Subcutaneous abdominal adipose tissue (tissue), 5 donors: ENCODE measurements at regions not wholly inside any gene's neighbourhood (a gene's known extent, or its start where the extent isn't known, plus 50 kb on each side); places are given as distances from the start of the nearest gene placed in this dataset.

Experiments
- H3K27ac ChIP-seq: one replicate; pipeline ENCODE4 v1.7.0; 2013; ENCODE audit warnings: low read depth, mild to moderate bottlenecking, inconsistent platforms, low read length, moderate library complexity
- H3K27me3 ChIP-seq, 5 donors: one replicate each; pipeline ENCODE4 v1.7.0; 2013; ENCODE audit warnings: low read length in 5 of 5, inconsistent platforms in 1 of 5; ENCODE audit not compliant: control insufficient read depth in 5 of 5, insufficient read depth in 4 of 5
- H3K36me3 ChIP-seq, 5 donors: one replicate each; pipeline ENCODE4 v1.7.0; 2013; ENCODE audit warnings: low read length in 5 of 5; ENCODE audit not compliant: control insufficient read depth in 5 of 5, insufficient read depth in 5 of 5
- H3K4me1 ChIP-seq, 5 donors: one replicate each; pipeline ENCODE4 v1.7.0; 2013; ENCODE audit warnings: low read length in 5 of 5, mild to moderate bottlenecking in 3 of 5, moderate library complexity in 1 of 5; ENCODE audit not compliant: control insufficient read depth in 5 of 5, insufficient read depth in 5 of 5
- H3K4me3 ChIP-seq, 5 donors: one replicate each; pipeline ENCODE4 v1.7.0; 2013; ENCODE audit warnings: low read length in 5 of 5, low read depth in 1 of 5
- H3K9ac ChIP-seq, 5 donors: one replicate each; pipeline ENCODE4 v1.7.0; 2013; ENCODE audit warnings: low read length in 5 of 5, mild to moderate bottlenecking in 4 of 5, moderate library complexity in 3 of 5
- H3K9me3 ChIP-seq, 5 donors: one replicate each; pipeline ENCODE4 v1.7.0; 2013; ENCODE audit warnings: low read length in 5 of 5; ENCODE audit not compliant: control insufficient read depth in 5 of 5
- donor health status: healthy.
- donor health status: healthy.
- donor health status: healthy.
- donor health status: healthy.
- donor health status: healthy.

DNA sequence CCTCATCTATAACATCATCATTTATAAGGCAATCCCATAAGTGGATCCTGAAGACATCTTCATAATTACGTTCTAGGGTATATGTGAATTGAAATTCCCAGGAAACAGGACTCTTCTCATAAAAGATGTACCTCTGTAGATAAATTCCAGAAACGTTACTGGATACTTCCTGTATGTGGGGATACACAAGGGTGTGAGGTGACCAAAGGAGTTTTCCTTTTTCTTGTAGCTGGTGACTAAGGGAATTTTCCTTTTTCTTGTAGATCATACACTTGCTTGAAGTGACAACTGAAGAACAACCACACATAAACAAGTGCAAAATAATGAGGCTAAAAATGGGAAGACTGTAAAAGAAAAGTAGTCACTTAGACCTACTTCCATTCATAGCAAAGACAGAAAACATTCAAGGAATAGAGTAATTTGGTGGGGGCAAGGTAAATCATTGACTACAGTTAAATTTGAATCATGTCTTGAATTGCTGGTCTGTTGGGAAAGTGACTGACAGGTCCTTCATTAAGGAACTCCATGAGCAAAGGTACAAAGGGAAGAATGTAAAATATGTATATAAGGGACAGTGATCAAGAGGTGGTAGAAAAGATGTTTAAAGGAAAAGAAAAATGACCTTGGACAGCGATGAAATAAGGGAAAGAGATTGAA, 53.2 kb upstream of the UBE2E3 start:
- no peak overlapping the region for H3K9ac ChIP-seq

GRCh38 chr2:180925700-180926099, 54.7 kb upstream of the UBE2E3 start:
- no peaks in the 10 kb centered on the region for H3K9me3 ChIP-seq
- no peaks in the 10 kb centered on the region for H3K36me3 ChIP-seq
- no peak overlapping the region for H3K4me3 ChIP-seq
- no peak overlapping the region for H3K27ac ChIP-seq
- H3K9ac ChIP-seq: no peak overlapping the region
- no peaks in the 10 kb centered on the region for H3K27me3 ChIP-seq
- H3K4me1 ChIP-seq: no peaks in the 10 kb centered on the region

More for the DNA sequence above, 53.2 kb upstream of the UBE2E3 start:
- Histone ChIP-seq H3K4me1 (no peaks in the 10 kb centered on the region), H3K4me3 (no peak overlapping the region), H3K27ac (no peak overlapping the region), H3K27me3 (no peaks in the 10 kb centered on the region), H3K36me3 (no peaks in the 10 kb centered on the region), H3K9me3 (no peaks in the 10 kb centered on the region)

DNA sequence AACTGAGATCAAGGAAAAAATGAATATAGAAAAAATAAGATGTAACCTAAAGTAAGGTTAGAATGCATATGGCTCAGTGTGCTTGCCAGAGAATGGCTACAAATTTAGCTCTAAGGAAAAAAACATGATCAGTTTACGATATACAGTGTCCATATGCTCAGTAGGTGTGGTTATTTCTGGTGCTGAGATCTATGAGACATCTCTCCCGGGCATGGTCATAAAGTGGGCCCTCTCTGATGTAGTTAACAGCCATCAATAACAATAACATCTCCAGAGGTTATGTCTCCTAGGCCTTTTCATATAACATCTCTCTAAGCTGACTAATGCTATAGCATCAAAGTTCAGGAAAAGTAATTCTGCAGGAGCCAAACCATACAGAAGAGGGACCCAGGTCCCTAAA, 56.3 kb upstream of the UBE2E3 start:
- Histone ChIP-seq H3K4me1 (no peaks in the 10 kb centered on the region), H3K9me3 (no peaks in the 10 kb centered on the region), H3K27ac (no peak overlapping the region), H3K36me3 (no peaks in the 10 kb centered on the region), H3K27me3 (no peaks in the 10 kb centered on the region), H3K9ac (no peak overlapping the region), H3K4me3 (no peak overlapping the region)

DNA sequence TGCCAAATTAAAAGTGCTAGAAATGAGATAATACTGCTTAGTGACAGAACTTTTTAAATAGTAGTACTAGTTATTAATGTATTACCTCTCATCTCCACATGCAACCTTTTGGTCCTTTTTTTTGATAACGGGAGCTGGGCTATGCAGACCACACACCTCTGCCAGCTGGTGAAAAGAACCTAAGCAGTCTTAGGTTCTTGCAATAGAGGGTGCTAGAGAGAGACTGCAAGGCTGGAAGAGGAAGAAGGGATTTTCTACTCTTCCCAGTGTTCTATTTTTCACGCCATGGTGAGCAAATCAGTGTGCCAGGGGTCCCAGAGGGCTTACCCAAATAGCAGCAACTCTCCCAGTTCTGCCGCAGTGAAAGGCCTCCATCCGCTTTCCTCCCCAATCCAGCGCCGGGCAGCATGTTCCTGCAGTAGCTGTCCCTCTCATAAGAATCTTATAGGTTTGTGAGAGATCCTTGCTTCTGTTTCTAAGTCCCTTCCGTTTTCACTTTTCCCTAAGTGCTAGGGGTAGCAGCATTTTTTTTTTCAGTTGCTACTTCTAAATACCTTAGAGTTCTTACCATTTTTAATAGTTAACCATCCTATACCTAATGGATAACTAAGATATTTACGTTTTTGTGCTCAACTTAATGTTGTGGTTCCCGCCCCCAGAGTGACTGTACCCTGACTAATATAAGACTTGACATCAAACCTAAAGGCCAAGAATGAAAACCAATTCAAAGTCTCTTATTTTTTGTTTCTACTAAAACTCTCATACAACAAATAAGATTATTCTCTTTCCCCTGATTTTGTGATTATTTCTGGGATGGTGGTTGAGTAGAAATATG, 69.4 kb upstream of the UBE2E3 start:
- no peak overlapping the region for H3K27ac ChIP-seq
- H3K4me3 ChIP-seq: no peak overlapping the region
- H3K4me1 ChIP-seq: no peaks in the 10 kb centered on the region
- no peak overlapping the region for H3K9ac ChIP-seq
- H3K9me3 ChIP-seq: no peaks in the 10 kb centered on the region
- H3K36me3 ChIP-seq: no peaks in the 10 kb centered on the region
- H3K27me3 ChIP-seq: no peaks in the 10 kb centered on the region

- Histone ChIP-seq H3K9me3 (no peaks in the 10 kb centered on the region), H3K27ac (no peak overlapping the region), H3K4me1 (no peaks in the 10 kb centered on the region), H3K27me3 (no peaks in the 10 kb centered on the region), H3K36me3 (no peaks in the 10 kb centered on the region), H3K9ac (no peak overlapping the region), H3K4me3 (no peak overlapping the region)
Observed at GRCh38 chr2:180907731-180908130, 72.7 kb upstream of the UBE2E3 start.

GRCh38 chr2:180905461-180905860, 74.9 kb upstream of the UBE2E3 start:
- no peaks in the 10 kb centered on the region for H3K9me3 ChIP-seq
- no peaks in the 10 kb centered on the region for H3K27me3 ChIP-seq
- no peaks in the 10 kb centered on the region for H3K4me1 ChIP-seq
- no peak overlapping the region for H3K9ac ChIP-seq
- no peaks in the 10 kb centered on the region for H3K36me3 ChIP-seq
- no peak overlapping the region for H3K4me3 ChIP-seq
- no peak overlapping the region for H3K27ac ChIP-seq

DNA sequence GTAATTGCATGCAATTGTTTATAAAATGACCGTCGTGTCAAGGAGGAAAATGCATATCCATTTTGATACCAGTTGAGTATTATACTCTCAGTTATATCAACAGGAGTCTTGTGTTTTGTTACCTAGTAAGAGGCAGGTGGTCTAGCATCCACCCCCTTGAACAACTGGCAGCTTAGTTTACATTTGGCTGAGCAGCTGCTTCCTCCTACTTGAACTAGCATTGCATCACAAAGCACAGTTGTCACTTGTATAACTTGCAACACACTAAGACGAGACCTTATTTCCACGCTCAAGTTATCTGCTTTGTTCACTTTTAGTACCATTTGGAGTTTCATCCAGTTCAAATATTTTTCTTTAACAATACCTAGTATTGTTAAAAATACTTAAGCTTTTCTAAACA, 75.4 kb upstream of the UBE2E3 start:
- Histone ChIP-seq H3K36me3 (no peaks in the 10 kb centered on the region), H3K27me3 (no peaks in the 10 kb centered on the region), H3K4me3 (no peak overlapping the region)

GRCh38 chr2:180901331-180901730, 79.1 kb upstream of the UBE2E3 start:
- H3K4me1 ChIP-seq: no peaks in the 10 kb centered on the region
- H3K36me3 ChIP-seq: no peaks in the 10 kb centered on the region
- no peaks in the 10 kb centered on the region for H3K9me3 ChIP-seq
- no peak overlapping the region for H3K27ac ChIP-seq
- no peaks in the 10 kb centered on the region for H3K27me3 ChIP-seq
- H3K4me3 ChIP-seq: no peak overlapping the region
- H3K9ac ChIP-seq: no peak overlapping the region

More for the DNA sequence above, 75.4 kb upstream of the UBE2E3 start:
- no peaks in the 10 kb centered on the region for H3K4me1 ChIP-seq
- no peak overlapping the region for H3K9ac ChIP-seq
- H3K27ac ChIP-seq: no peak overlapping the region
- no peaks in the 10 kb centered on the region for H3K9me3 ChIP-seq

- H3K4me3 ChIP-seq: no peak overlapping the region
- H3K36me3 ChIP-seq: no peaks in the 10 kb centered on the region
- no peaks in the 10 kb centered on the region for H3K27me3 ChIP-seq
- no peak overlapping the region for H3K27ac ChIP-seq
- no peaks in the 10 kb centered on the region for H3K4me1 ChIP-seq
- no peak overlapping the region for H3K9ac ChIP-seq
- no peaks in the 10 kb centered on the region for H3K9me3 ChIP-seq
Observed at GRCh38 chr2:180893752-180894151, 86.7 kb upstream of the UBE2E3 start.

- Histone ChIP-seq H3K4me3 (no peak overlapping the region), H3K9ac (no peak overlapping the region), H3K9me3 (no peaks in the 10 kb centered on the region), H3K27ac (no peak overlapping the region), H3K27me3 (no peaks in the 10 kb centered on the region), H3K36me3 (no peaks in the 10 kb centered on the region), H3K4me1 (no peaks in the 10 kb centered on the region)
Observed at GRCh38 chr2:180892091-180892490, 88.3 kb upstream of the UBE2E3 start.
